22Rv1 (cell line): ENCODE measurements at regions not wholly inside any gene's neighbourhood (a gene's known extent, or its start where the extent isn't known, plus 50 kb on each side); places are given as distances from the start of the nearest gene placed in this dataset.

ENCODE experiments used
- ZFX ChIP-seq: fragments of 450-650 bp; IDR thresholded peaks from 2 replicates; pipeline ENCODE4 v1.6.1; 2017; ENCODE audit warnings: antibody characterized with exemption, borderline replicate concordance
- TF ChIP-seq, protein P1 (sequence below): fragments of 450-650 bp; IDR thresholded peaks from 2 replicates; pipeline ENCODE4 v1.5.1; 2017; ENCODE audit warnings: mild to moderate bottlenecking

DNA sequence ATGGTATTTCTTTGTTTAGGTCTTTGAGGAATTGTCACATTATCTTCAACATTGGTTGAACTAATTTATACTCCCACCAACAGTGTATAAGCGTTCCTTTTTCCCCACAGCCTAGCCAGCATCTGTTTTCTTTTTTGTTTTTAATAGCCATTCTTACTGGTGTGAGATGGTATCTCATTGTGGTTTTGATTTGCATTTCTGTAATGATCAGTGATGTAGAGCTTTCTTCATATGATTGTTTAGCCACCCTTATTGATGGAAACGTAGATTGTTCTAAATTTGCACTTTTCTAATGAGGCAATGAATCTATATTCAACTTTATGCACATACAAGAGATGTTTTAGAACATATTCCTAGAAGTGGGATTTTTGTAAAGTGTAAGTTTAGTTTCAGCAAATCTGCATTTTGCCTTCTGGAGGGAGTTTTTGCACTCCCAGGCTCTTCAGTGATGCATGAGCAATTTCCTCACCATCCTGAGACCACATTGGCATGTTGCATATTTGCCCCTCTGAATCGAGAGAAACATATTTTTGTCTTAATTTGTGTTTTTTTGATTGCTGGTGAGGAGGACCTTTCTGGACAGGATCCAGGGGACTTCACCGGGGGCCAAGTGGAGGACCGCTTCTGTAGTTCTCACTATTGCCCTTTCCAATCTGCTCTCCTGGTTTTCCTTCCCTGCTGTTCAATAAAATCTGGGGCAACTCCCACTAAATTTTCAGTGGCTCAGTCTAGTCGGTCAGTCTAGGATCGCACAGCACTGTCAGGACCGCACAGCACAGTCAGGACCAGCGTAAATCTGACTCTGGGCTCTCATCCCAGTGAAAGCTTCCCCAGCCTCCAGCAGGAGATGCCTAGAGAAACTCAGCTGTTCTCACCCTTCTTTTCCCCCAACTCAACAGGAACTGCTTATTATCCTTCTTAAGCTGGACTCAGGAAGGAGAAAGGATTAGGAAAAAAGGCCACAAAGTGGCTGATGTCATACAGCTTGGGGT lies 157.0 kb downstream of the PTPN20 start:
- TF ChIP-seq, protein P1, sequence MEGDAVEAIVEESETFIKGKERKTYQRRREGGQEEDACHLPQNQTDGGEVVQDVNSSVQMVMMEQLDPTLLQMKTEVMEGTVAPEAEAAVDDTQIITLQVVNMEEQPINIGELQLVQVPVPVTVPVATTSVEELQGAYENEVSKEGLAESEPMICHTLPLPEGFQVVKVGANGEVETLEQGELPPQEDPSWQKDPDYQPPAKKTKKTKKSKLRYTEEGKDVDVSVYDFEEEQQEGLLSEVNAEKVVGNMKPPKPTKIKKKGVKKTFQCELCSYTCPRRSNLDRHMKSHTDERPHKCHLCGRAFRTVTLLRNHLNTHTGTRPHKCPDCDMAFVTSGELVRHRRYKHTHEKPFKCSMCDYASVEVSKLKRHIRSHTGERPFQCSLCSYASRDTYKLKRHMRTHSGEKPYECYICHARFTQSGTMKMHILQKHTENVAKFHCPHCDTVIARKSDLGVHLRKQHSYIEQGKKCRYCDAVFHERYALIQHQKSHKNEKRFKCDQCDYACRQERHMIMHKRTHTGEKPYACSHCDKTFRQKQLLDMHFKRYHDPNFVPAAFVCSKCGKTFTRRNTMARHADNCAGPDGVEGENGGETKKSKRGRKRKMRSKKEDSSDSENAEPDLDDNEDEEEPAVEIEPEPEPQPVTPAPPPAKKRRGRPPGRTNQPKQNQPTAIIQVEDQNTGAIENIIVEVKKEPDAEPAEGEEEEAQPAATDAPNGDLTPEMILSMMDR: no peak
- no peak for TF ChIP-seq ZFX
